Panc1 (cell line): ENCODE measurements at regions not wholly inside any gene's neighbourhood (a gene's known extent, or its start where the extent isn't known, plus 50 kb on each side); places are given as distances from the start of the nearest gene placed in this dataset.

Experiments
- CTCF ChIP-seq: fragments of 450-650 bp; IDR thresholded peaks from 2 replicates; pipeline ENCODE4 v1.5.1; 2017; ENCODE audit warnings: mild to moderate bottlenecking
- POLR2AphosphoS5 ChIP-seq: IDR thresholded peaks from 2 replicates; pipeline ENCODE4 v1.6.1; 2012; ENCODE audit warnings: mild to moderate bottlenecking, low read depth, low read length, moderate library complexity
- REST ChIP-seq, 2 experiments: IDR thresholded peaks; 2 replicates each; pipeline ENCODE4 v1.6.1; 2011 to 2012; ENCODE audit warnings: low read depth in 2 of 2, control low read depth in 1 of 2, low read length in 1 of 2, mild to moderate bottlenecking in 1 of 2, moderate library complexity in 1 of 2; ENCODE audit not compliant: insufficient read depth in 1 of 2
- SIN3A ChIP-seq: IDR thresholded peaks from 2 replicates; pipeline ENCODE4 v1.6.1; 2012; ENCODE audit warnings: low read depth, mild to moderate bottlenecking, low read length, moderate library complexity, borderline replicate concordance; ENCODE audit not compliant: insufficient read depth
- TCF7L2 ChIP-seq: IDR thresholded peaks from 2 replicates; pipeline ENCODE4 v1.6.1; 2011; ENCODE audit warnings: mild to moderate bottlenecking, low read depth, low read length, inconsistent platforms

GRCh38 chr14:25226214-25226613, 176.3 kb upstream of the STXBP6 start:
- TF ChIP-seq CTCF (no peak), TCF7L2 (no peak), POLR2AphosphoS5 (no peak), REST (IDR thresholded peaks at IDR 0.05; ENCODE audit: insufficient read depth in 1 of 2, low read depth in 2 of 2, low read length in 1 of 2) (no peak), SIN3A (no peak)
